Endothelial cell of umbilical vein (primary cell): ENCODE measurements at regions not wholly inside any gene's neighbourhood (a gene's known extent, or its start where the extent isn't known, plus 50 kb on each side); places are given as distances from the start of the nearest gene placed in this dataset.

Source experiments
- GATA2 ChIP-seq: IDR thresholded peaks from 2 replicates; pipeline ENCODE4 v1.7.0; 2011; ENCODE audit warnings: low read depth, mild to moderate bottlenecking, moderate library complexity, mixed read lengths, low read length; ENCODE audit not compliant: insufficient read length, insufficient read depth
- POLR2A ChIP-seq: IDR thresholded peaks from 2 replicates; pipeline ENCODE4 v1.6.1; 2012; ENCODE audit warnings: low read depth, mild to moderate bottlenecking, control low read depth, low read length
- POLR2AphosphoS5 ChIP-seq: IDR thresholded peaks from 2 replicates; pipeline ENCODE4 v1.6.1; 2012; ENCODE audit warnings: low read depth, mild to moderate bottlenecking, control low read depth, low read length, moderate library complexity; ENCODE audit not compliant: insufficient read depth
- TF ChIP-seq, protein P1 (sequence below): IDR thresholded peaks from 2 replicates; pipeline ENCODE4 v1.6.1; 2011; ENCODE audit not compliant: insufficient read depth, insufficient read length
- TF ChIP-seq, protein P2 (sequence below), 2 donors: IDR thresholded peaks; 1 replicate in 1 of 2; 2 replicates in 1 of 2; pipeline ENCODE4 v1.5.1; 2011; ENCODE audit warnings: low read length in 2 of 2, mild to moderate bottlenecking in 2 of 2, moderate library complexity in 2 of 2, control low read depth in 1 of 2, inconsistent platforms in 1 of 2, low read depth in 1 of 2; ENCODE audit not compliant: insufficient read depth in 1 of 2; ENCODE audit errors: extremely low read depth in 1 of 2

DNA sequence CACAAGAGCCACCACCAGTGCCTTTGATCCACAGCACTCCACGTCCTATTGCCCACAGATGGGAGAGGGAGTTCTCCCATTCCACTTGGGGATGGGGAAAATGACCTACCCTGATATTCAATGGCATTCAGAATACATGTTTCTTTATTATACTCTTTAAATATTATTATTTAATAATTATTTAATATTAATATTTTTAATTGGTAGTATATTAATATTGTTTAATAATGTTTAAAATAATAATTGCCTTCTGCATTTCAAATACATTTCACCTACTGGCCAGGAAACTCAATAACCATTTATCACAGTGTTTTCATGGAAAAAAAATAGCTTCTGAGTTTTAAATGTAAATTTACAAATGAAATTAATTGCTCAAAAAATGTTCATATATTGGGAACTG lies 127.4 kb upstream of the G2E3 start:
- TF ChIP-seq, protein P1, sequence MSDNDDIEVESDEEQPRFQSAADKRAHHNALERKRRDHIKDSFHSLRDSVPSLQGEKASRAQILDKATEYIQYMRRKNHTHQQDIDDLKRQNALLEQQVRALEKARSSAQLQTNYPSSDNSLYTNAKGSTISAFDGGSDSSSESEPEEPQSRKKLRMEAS, result no peak
- no peak for TF ChIP-seq POLR2A
- no peak for TF ChIP-seq POLR2AphosphoS5
- TF ChIP-seq, protein P2, sequence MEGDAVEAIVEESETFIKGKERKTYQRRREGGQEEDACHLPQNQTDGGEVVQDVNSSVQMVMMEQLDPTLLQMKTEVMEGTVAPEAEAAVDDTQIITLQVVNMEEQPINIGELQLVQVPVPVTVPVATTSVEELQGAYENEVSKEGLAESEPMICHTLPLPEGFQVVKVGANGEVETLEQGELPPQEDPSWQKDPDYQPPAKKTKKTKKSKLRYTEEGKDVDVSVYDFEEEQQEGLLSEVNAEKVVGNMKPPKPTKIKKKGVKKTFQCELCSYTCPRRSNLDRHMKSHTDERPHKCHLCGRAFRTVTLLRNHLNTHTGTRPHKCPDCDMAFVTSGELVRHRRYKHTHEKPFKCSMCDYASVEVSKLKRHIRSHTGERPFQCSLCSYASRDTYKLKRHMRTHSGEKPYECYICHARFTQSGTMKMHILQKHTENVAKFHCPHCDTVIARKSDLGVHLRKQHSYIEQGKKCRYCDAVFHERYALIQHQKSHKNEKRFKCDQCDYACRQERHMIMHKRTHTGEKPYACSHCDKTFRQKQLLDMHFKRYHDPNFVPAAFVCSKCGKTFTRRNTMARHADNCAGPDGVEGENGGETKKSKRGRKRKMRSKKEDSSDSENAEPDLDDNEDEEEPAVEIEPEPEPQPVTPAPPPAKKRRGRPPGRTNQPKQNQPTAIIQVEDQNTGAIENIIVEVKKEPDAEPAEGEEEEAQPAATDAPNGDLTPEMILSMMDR (IDR thresholded peaks at IDR 0.05; ENCODE audit: extremely low read depth in 1 of 2, insufficient read depth in 1 of 2, low read depth in 1 of 2, low read length in 2 of 2), result no peak
- TF ChIP-seq GATA2, result no peak
